Testis (tissue), 2 donors: ENCODE measurements at regions not wholly inside any gene's neighbourhood (a gene's known extent, or its start where the extent isn't known, plus 50 kb on each side); places are given as distances from the start of the nearest gene placed in this dataset.

Experiments
- POLR2A ChIP-seq: fragments of 450-650 bp; IDR thresholded peaks from one replicate; pipeline ENCODE4 v1.6.1; 2017; ENCODE audit warnings: antibody characterized with exemption, mild to moderate bottlenecking, moderate library complexity
- TF ChIP-seq, protein P1 (sequence below), 3 experiments: fragments of 450-650 bp in 2 of 3; fragments of 200-600 bp in 1 of 3; sonication (generic) in 1 of 3; IDR thresholded peaks; one replicate each; pipeline ENCODE4 v1.5.1; 2016 to 2019; ENCODE audit warnings: antibody characterized with exemption in 3 of 3, mild to moderate bottlenecking in 2 of 3, moderate library complexity in 1 of 3

DNA sequence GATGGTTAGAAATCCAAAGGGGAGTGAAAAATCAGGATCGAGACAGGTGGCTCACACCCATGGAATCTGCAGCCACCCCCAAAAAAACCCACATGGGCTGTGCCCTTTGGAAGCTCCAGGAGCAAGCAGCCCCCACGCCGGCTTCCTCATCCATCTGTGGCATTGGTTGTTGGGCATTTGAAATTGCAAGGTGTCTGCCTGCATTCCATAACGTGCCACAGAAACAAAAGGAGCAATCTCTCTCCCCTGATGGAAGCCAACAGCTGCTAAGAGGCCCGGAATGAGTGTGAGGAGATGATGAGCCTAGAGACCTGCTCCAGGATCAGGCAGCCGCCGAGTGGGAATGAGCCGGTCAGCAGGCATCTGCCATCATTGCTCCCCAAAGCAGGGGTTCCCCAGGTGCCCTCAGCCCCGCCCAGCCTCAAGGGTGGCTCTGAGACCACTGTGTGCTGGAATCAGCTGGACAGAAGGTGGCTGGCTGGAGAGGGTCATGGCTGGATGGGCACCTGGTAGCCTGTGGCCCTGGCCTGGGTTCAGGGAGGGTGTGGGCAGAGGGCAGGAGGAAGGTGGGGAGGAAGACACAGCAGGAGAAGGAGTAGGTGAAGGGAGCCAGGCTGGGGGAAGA is 113.2 kb downstream of the CRLF2 start:
- TF ChIP-seq, protein P1, sequence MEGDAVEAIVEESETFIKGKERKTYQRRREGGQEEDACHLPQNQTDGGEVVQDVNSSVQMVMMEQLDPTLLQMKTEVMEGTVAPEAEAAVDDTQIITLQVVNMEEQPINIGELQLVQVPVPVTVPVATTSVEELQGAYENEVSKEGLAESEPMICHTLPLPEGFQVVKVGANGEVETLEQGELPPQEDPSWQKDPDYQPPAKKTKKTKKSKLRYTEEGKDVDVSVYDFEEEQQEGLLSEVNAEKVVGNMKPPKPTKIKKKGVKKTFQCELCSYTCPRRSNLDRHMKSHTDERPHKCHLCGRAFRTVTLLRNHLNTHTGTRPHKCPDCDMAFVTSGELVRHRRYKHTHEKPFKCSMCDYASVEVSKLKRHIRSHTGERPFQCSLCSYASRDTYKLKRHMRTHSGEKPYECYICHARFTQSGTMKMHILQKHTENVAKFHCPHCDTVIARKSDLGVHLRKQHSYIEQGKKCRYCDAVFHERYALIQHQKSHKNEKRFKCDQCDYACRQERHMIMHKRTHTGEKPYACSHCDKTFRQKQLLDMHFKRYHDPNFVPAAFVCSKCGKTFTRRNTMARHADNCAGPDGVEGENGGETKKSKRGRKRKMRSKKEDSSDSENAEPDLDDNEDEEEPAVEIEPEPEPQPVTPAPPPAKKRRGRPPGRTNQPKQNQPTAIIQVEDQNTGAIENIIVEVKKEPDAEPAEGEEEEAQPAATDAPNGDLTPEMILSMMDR (IDR thresholded peaks at IDR 0.05), result no peak
- TF ChIP-seq POLR2A, result no peak
